Testis (tissue), 2 donors: ENCODE measurements at regions not wholly inside any gene's neighbourhood (a gene's known extent, or its start where the extent isn't known, plus 50 kb on each side); places are given as distances from the start of the nearest gene placed in this dataset.

Experiments used
- CTCF ChIP-seq, 3 experiments: fragments of 450-650 bp in 2 of 3; fragments of 200-600 bp in 1 of 3; sonication (generic) in 1 of 3; IDR thresholded peaks; one replicate each; pipeline ENCODE4 v1.5.1; 2016 to 2019; ENCODE audit warnings: antibody characterized with exemption in 3 of 3, mild to moderate bottlenecking in 2 of 3, moderate library complexity in 1 of 3
- POLR2A ChIP-seq: fragments of 450-650 bp; IDR thresholded peaks from one replicate; pipeline ENCODE4 v1.6.1; 2017; ENCODE audit warnings: antibody characterized with exemption, mild to moderate bottlenecking, moderate library complexity

- TF ChIP-seq CTCF (IDR thresholded peaks at IDR 0.05) (no peak), POLR2A (no peak)
Observed at GRCh38 chr18:68467329-68467728, 247.6 kb downstream of the TMX3 start.
